Fibroblast of lung (primary cell): ENCODE measurements at regions not wholly inside any gene's neighbourhood (a gene's known extent, or its start where the extent isn't known, plus 50 kb on each side); places are given as distances from the start of the nearest gene placed in this dataset.

ENCODE experiments used
- CTCF ChIP-seq, 2 donors: IDR thresholded peaks in 1 of 2; conservative IDR thresholded peaks in 1 of 2; 1 replicate in 1 of 2; 2 replicates in 1 of 2; pipeline ENCODE4 v1.5.1; 2011 to 2012; ENCODE audit warnings: low read length in 2 of 2, control low read depth in 1 of 2, inconsistent platforms in 1 of 2, low read depth in 1 of 2, mild to moderate bottlenecking in 1 of 2
- EZH2 ChIP-seq: IDR thresholded peaks from 2 replicates; pipeline ENCODE4 v1.5.1; 2012; ENCODE audit warnings: low read length, control low read depth, mild to moderate bottlenecking; ENCODE audit errors: missing control alignments

GRCh38 chr1:30462166-30462565, 261.2 kb downstream of the MATN1 start:
- TF ChIP-seq CTCF (conservative IDR thresholded peaks at IDR 0.05 in 1 of 2, IDR thresholded peaks at IDR 0.05 in 1 of 2; ENCODE audit: low read depth in 1 of 2, low read length in 2 of 2) (no peak), EZH2 (no peak)
